Stimulated activated CD8-positive, alpha-beta memory T cell treated with anti-CD3 and anti-CD28 coated beads, Interleukin-4, amount 100 ng/mL, for 48 hours (primary cell): ENCODE measurements at regions not wholly inside any gene's neighbourhood (a gene's known extent, or its start where the extent isn't known, plus 50 kb on each side); places are given as distances from the start of the nearest gene placed in this dataset.
"Not testable (repeated sequence)": the region's sequence is repeated elsewhere in the genome, so short reads cannot be mapped to it uniquely, and the experiment has no call there.

Experiments used
- DNase-seq: peaks from one replicate; pipeline ENCODE4 v3.0.0-alpha.2; 2020

DNA sequence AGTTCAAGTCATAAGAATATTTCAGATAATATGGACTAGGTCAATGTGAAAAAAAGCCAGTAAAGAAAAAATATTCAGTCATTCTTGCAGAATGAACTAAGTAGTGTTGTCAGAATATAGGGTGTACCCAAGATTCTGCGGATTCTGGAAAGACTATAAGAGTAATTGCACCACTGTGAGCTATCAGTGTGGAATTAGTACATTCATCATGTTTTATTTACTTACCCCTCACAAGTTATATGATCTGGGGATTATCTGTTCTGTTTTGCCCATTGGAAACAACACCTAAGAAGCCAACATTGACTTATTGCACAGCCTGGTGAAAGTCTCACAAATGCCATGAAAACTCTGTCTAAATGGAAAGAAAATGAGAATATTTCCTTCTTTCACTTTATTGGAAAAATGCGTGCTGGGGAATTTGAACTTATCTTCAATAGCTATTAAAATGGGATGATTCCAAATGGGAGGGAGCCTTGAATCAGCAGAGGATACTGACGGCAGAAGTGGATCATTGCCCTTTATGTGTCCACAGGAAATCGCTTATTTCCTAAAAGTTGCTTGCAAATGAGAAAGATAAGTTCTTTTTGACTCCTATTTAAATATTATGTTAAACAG lies 563.3 kb upstream of the POM121L12 start:
- no peak for DNase-seq

DNA sequence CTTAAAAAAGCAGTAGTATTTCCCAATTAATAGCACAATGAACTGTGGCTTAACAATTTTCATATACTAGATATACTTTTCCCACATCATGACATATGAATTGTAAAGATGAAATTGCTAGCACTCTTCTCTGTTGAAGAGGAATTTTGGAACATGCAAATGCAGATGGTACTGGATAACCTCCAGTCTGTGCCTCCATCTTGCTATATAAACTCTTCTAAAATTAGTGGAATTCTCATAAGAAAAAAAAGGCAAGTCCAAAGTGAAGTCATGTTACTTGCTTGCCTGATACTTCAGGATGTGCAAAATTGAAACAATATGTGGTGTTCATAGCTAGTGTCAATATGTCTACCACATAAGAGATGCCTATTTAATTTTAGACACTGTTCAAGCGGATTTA lies 570.2 kb upstream of the POM121L12 start:
- no peak for DNase-seq

DNA sequence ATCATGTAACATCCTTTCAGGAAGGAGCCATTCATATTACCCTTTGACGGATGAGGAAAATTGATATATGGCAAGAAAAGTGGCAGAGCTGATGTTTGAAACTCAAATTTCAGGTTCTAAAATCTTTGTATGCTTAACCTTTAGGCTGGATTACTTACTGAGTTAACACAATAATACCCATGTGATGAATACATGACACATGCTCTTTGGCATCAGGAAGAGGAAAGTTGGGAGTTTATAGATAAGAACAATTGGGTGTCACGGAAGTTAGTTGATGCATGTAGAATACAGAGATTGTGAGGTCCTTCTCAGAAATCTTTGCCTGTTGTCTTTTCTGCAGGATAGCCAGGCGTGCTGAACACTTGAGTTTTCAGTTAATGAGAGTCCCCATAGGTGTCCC lies 572.1 kb upstream of the POM121L12 start:
- DNase-seq, result no peak

DNA sequence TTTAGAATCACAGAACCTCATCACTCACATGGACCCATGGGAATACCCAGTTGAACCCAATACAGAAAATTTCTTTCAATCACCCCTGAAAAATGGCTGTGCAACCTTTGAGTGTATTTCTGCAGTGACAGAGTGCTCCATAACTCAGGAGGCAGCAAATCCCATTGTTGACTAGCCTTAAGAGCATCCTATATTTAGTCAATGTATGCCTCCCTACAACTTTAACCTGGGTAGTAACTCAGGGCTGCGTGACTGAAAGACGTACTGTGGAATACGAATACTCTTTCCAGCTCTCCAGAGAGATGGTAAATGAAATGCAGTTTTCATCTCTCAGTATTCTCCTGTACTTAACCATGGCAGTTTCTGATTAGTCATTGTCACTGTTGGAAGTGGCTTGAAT lies 573.0 kb upstream of the POM121L12 start:
- DNase-seq, result no peak

DNA sequence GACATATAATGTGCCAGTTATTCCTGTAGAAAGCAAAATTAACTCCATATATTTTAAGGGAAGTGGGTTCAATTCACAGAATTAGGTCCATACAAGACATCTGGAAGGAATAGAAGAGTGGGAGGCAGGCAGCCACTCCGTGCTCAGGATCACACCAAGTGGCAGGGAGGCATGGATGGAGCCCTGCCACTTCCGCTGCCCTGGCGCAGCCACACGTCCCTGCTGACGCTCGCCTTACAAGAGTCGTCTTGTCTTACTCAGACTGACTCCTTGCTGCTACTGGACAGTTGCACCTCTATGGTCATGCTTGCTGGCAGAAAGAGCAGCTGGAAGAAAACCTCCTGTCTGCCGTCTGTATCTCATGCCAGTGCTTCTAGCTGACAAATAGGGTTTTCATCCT lies 579.9 kb upstream of the POM121L12 start:
- DNase-seq, result no peak

DNA sequence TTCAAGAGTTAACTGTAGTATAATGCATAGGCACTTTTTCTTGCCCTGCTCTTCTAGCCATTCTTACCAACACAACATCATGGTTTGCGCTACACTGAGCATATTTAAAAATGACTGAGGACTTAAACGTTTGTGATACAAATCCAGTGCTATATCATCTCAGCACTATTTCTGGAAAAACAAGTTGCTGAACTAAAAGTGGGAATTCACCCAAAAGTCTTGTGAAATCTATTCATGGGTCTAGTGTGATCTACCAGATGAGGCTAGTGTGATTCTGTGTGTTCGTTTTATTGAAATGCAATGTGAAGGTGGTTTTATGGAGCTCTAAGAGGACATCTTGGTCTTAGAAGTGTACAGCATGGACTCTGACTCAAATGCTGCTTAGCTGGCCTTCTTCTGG lies 584.6 kb upstream of the POM121L12 start:
- DNase-seq, result no peak

DNA sequence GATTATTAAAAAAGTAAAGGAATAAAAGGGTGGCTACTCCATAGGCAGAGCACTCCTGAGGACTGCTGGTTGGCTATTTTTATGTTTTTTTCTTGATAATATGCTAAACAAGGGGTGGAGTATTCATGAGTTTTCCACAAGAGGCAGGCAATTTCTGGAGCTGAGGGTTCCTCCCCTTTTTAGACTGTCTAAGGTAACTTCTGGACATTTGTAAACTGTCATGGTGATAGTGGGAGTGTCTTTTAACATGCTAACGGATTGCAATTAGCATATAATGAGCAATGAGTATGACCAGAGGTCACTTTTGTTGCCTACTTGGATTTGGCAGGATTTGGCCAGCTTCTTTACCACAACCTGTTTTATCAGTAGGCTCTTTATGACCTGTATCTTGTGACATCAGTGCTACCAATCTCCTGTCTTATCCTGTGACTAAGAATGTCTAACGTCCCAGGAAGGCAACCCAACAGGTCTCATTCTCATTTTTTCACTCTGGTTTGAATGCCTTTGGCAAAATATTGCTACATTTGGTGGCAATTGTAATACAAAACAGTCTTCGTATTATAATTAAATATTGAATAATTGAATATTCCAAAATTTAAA lies 587.8 kb upstream of the POM121L12 start:
- no peak for DNase-seq

DNA sequence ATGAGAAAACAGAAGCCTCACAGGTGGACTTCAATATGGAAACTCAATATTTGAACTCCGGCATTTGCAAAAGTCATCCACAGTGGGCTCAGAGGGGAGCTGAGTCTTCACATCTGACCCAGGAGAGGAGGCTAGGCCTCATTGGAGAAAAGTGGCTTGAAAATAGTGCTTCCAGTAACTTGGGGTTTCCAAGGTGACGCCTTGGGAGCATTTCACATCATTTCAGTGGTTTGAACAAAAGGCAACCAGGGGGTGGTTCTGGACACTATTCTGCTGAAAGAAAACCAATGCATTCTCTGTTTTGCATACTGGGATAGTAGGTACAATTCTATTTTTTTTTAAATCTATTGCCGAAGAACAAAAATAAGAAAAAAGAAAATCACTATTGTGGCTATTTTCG lies 599.2 kb upstream of the POM121L12 start:
- no peak for DNase-seq

DNA sequence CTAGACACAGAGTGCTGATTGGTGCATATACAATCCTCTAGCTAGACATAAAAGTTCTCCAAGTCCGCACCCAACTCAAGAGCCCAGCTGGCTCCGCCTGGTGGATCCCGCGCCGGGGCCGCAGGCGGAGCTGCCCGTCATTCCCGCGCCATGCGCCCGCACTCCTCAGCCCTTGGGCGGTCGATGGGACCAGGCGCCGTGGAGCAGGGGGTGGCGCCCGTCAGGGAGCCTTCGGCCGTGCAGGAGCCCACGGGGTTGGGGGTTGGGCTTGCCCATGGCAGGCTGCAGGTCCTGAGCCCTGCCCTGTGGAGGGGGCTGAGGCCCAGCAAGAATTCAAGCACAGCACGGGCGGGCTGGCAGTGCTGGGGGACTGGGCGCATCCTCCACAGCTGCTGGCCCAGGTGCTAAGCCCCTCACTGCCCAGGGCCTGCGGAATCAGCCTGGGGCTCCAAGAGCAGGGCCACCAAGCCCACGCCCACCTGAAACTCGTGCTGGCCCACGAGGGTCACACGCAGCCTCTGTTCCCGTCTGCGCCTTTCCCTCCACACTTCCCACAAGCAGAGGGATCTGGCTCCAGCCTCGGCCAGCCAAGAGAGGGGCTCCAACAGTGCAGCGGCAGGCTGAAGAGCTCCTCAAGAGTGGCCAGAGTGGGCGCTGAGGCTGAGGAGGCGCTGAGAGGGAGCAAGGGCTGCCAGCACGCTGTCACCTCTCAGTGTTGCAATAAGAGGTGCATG lies 604.2 kb upstream of the POM121L12 start:
- DNase-seq, result no peak

DNA sequence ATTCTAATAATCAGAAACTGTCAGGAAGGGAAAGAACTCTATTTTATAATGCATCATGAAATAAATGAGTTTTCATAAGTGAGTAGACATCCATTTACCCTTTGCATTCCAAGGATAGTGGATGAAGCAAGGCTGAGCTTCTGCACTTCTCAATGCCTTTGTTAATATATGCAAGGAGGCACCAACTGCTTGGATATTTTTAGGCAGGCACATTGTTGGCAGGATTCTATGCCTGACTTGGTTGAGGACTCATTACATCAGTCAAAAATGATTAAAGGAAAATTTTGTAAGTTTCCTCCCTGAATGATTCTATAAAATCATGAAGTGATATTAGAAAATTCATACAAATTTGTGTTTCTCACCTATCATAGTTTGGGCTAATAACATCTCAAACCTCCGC lies 612.2 kb upstream of the POM121L12 start:
- no peak for DNase-seq

DNA sequence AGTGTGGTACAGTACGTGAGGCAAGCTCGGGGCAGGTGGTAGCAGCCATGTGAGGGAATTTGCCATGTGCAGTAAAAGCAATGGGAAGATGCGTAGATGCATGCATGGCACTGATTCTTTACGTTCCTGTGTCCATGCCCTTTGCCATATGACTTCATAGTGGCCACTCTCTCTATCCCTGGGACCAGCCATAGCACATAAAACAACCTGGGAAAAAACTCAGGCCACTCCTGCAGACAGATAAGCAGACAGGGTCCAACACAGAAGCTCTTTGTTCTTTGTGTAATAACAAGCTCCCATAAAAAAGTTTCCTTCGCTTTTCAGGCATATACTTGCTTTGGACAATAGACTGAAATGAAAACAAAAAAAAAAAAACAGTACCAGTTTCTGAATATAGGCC lies 622.4 kb upstream of the POM121L12 start:
- DNase-seq, result no peak

DNA sequence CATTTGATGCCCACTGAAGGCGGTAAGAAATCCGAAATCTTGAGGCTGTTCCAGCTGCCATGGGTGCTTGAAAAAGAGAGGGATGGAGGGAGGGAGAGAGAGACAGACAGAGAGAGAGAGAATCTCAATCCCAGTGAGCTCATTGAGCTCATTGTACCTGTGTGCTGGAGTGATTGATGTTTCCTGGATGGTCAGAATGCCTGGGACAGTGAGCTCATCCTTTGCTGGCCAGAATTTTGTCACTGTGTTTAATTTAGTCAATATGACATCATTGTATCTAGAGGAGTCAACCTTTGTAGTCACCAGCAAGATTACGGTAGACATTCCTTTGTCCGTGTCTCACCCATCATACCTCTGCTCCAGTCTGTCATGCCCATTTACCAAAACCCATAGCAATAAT lies 625.4 kb upstream of the POM121L12 start:
- DNase-seq, result no peak

DNA sequence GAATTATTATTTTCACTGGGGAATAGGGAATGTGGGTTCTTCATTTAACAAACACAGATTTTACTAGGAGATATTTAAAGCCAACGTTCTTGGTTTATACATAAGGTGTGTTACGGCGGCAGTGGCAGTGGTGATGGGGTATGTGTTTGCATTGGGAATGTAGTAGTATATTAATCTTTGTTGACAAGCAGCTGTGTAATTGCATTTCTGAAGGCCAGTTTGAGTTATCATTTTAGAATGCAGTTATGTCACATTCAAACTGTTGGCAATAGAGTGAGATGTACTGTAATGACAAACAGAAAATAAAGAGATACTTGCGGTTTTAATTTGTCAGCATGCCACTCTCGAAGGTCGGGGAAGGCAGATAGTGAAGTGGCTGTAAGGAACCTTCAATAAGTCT lies 628.6 kb upstream of the POM121L12 start:
- DNase-seq, result no peak

DNA sequence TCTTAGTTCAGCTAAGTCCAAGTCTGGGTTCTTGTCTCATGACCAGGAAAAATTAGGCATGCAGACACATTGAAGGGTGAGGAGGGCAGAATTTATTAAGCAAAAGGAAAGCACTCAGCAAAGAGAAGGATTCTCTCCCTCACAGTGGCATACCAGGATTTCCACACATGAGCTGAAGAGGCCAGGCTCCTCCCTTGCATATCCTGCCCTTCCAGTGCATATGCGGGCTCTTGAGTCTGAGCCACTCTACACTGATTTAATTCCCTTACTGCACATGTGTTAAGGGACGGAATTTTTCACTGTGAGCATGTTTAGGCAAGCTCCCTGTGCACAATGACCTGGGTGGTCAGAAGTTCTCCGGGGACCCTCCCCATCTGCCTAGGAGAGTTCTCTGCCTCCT lies 652.7 kb upstream of the POM121L12 start:
- no peak for DNase-seq

DNA sequence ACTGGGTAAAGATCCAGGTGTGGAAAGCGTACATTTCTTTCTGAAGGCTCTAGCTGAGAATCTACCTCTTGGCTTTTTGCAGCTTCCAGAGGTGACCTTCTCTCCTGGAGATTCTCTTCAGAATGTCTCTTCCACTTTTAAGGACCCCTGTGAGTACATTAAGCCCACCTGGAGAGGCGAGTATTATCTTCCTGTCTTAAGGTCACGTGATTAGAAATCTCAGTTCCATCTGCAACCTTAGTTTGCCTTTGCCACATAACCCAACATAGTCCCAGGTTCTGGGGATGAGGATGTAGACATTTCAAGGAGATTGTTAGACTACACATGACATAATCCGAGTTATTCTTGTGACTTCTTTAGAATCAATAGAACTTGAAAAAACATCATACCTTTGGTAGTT lies 665.5 kb upstream of the POM121L12 start:
- no peak for DNase-seq

DNA sequence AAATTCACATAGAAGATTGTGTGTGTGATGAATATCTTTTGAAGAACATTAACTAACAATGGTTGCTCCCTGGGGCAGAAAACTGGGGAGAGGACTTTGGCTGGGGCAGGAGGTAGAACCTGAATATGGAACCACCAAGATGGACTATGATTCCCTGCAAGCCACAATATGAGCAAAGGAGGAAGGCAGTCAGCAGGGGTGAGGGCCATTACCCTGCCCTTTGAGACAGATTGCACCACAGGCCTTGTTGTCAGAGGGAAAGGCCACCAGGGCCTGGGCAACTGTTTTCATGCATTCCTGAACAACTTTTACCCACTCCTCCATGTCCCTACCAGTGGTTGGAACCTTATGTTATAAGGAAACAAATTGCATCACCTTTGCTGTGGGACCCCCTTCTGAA lies 670.1 kb upstream of the POM121L12 start:
- no peak for DNase-seq

DNA sequence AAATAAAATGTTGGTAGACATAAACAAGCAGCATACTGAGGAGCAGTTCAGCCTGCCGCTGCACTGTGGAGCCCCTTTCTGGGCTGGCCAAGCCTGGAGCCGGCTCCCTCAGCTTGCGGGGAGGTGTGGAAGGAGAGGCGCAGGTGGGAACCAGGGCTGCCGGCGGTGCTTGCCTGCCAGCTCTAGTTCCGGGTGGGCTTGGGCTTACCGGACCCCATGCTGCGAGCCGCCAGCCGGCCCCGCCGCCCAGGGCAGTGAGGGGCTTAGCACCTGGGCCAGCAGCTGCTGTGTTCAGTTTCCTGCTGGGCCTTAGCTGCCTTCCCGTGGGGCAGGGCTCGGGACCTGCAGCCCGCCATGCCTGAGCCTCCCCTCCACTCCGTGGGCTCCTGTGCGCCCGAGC lies 672.9 kb upstream of the POM121L12 start:
- DNase-seq, result no peak

DNA sequence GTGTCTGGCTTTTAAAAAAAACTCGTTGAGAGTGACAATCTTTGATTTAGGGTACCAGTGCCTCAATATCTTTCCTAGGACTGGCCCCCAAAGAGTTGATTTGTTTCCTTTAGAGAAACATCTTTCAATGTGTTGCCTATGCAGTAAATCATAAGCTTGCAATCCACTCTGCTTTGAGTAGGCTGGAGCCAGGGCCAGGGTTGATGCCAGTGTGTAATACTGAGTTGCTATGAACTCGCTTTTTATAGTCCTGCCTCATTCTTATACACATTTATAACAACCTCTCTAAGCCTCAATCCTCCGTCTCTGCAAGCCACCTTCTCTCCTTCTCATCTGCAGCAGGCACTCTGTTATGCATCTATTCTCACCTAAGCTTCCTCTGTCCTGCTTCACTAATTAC lies 674.9 kb upstream of the POM121L12 start:
- DNase-seq, result no peak

DNA sequence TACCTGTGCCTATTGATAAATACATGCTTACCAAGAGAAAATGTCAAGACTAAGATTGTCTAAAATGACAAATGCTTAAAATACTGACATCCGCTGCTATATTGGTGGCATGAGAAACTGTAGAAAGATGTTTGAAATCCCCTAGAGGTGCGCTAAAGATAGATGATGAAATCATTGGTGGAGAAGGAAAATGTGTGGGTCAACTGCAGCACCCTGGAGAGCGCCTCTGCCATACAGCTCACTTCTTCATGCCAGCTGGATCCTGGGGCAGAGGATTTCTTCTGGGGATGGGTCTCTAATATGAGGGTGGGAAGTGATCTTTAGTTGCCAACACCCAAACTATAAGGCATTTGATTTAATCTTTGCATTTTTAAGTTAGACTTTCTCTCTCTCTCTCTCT lies 680.4 kb upstream of the POM121L12 start:
- no peak for DNase-seq

DNA sequence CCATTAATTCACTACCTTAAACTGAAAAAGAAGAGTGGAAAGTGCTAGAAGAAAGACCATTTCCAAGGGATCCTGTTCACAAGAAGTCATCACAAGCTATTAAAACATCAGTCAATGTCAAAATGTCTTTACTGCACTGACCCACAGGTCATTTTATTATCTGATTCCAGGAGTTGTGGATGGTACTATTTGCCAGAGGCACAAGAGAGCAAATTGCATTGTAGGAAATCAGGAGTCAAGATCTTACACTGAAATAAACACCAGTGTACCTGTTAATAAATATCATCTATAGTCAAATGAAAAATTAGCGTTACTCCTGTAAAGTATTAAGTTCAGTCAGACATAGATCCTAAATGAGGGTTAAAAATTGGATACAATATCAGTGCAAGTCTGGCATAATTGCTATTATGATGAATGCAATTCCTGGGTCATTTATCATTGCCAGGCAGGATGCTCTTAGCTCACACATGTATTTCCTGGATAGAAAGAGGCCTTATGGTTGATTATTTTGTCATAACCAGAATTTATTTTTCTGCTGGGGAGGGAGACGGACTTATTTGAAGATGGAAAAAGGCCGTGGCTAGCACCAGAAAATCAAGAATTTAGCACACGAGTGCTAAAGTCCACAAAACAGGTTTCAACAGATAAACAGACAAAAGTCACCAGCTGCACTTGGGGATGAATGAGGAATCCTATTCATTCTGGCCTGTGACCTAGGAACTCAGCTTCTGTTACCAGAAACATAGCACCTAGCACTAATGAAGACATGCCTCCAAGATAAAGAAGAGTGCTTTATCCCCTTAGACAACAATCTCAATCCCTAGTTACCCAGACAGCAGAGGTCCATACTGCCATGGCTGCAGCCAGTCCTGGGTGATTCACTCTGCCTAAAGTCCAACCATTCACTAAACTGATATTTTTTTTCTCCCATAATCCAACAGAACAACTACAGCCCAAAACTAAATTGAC lies 683.1 kb upstream of the POM121L12 start:
- no peak for DNase-seq

DNA sequence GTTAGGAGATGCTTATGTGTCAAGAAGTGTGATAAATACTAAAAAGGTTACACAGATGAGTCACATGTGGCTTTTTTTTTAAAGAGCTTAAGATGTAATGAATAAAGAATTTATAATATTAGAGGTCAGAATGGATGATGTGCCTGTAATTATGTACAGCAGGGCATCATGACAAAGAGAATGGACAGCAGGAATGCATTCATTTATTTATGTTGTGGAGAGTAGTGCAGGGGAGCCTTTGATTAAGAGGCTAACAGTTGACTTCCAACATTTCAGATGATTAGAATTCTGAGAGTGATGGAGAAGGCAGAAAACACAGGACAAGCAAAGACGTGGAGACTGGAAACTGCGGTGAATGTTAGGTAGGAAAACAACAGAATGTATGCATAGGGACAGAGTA lies 691.4 kb upstream of the POM121L12 start:
- DNase-seq, result no peak

DNA sequence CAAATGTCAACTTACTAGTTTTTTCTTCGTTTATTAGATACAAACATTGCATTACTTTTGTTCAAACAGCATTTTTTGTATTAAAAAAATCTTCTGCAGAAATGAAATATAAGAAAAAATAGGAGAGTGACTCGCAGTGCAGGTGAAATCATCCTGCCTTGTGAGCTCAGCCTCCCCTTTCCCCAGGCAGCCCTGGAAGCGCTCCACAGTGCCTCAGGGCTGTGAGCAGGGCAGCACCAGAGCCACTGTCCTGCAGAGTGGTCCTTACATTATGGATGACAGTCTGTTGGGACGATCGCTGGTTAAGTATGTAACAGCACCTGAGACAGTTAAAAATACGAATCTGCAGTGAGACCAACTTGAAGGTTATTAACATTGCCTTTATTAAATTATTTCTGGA lies 695.4 kb upstream of the POM121L12 start:
- no peak for DNase-seq

DNA sequence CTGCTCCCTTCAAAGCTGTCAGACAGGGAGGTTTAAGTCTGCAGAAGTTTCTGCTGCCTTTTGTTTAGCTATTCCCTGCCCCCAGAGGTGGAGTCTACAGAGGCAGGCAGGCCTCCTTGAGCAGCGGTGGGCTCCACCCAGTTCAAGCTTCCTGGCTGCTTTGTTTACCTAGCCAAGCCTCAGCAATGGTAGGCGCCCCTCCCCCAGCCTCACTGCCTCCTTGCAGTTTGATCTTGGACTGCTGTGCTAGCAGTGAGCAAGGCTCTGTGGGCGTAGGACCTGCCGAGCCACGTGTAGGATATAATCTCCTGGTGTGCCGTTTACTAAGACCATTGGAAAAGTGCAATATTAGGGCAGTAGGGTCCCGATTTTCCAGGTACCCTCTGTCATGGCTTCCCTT lies 707.1 kb upstream of the POM121L12 start:
- not testable (repeated sequence) for DNase-seq

DNA sequence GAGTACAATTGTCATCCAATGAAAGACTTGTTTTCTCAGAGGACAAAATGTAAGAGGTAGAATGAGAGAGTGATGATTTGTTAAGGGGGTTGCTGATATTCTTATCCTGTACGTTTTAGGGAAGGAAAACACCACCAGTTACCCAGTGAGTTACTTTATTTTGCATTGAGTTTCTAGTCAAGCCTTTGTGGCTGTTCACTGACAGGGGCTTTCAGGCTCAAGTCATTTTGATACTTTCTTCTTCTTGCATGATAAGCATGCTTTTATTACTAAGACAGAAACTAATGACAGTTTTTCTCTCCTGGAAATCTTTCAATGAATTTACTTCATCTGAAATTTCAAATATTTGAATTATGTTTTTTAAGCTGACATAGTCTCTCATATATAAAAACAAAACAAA lies 710.2 kb upstream of the POM121L12 start:
- DNase-seq, result no peak
